WTC11 (cell line): ENCODE measurements at regions not wholly inside any gene's neighbourhood (a gene's known extent, or its start where the extent isn't known, plus 50 kb on each side); places are given as distances from the start of the nearest gene placed in this dataset.

ENCODE experiments used
- ATAC-seq: fragments of 200-7000 bp; cut with Tn5 transposase; 2 replicates; pipeline ENCODE4 v1.10.0; 2021; ENCODE audit warnings: mild to moderate bottlenecking, moderate library complexity
- CTCF ChIA-PET: fragments of 300-600 bp; sonication (Branson Sonifier 250); formaldehyde crosslinking; loops from one replicate; lab custom pipeline; 2021; ENCODE audit warnings: antibody characterized with exemption; lab: Charles Lee
- POLR2A ChIA-PET: fragments of 350-600 bp; sonication (Branson Sonifier 250); formaldehyde crosslinking; loops from one replicate; lab custom pipeline; 2021; ENCODE audit warnings: antibody characterized with exemption; lab: Charles Lee
- DNase-seq: peaks from one replicate; pipeline ENCODE4 v3.0.0; 2021; ENCODE audit warnings: low spot score
- H3K27ac Mint-ChIP-seq: 2 replicates; pipeline ENCODE4 v1.8.0; 2021; ENCODE audit warnings: mixed read lengths
- H3K27me3 Mint-ChIP-seq: 2 replicates; pipeline ENCODE4 v1.8.0; 2021; ENCODE audit warnings: low read depth, mild to moderate bottlenecking, moderate library complexity, mixed read lengths
- H3K36me3 Mint-ChIP-seq: 2 replicates; pipeline ENCODE4 v1.8.0; 2021; ENCODE audit warnings: mixed read lengths
- H3K4me1 Mint-ChIP-seq: 2 replicates; pipeline ENCODE4 v1.8.0; 2022; ENCODE audit warnings: mixed read lengths
- H3K4me3 Mint-ChIP-seq: 2 replicates; pipeline ENCODE4 v1.8.0; 2021; ENCODE audit warnings: mild to moderate bottlenecking, moderate library complexity, mixed read lengths
- H3K9me3 Mint-ChIP-seq: 2 replicates; pipeline ENCODE4 v1.8.0; 2021; ENCODE audit warnings: mixed read lengths
- CDX4 ChIP-seq: fragments of 250-450 bp; sonication (Bioruptor Pico); IDR thresholded peaks from 2 replicates; pipeline ENCODE4 v1.9.0; 2021; ENCODE audit warnings: moderate library complexity, mild to moderate bottlenecking, inconsistent platforms, borderline replicate concordance
- CTCF ChIP-seq: fragments of 200-600 bp; IDR thresholded peaks from 2 replicates; pipeline ENCODE4 v1.8.0; 2022; ENCODE audit warnings: antibody characterized with exemption
- E2F4 ChIP-seq: sonication (generic); formaldehyde crosslinking; IDR thresholded peaks from 2 replicates; pipeline ENCODE4 v1.8.1; 2022; ENCODE audit warnings: low read depth, mild to moderate bottlenecking, moderate library complexity, missing genetic modification reagents, borderline replicate concordance
- IRF2 ChIP-seq: sonication (generic); formaldehyde crosslinking; IDR thresholded peaks from 2 replicates; pipeline ENCODE4 v1.8.0; 2022; ENCODE audit warnings: low read depth, missing genetic modification reagents, borderline replicate concordance
- JAZF1 ChIP-seq: fragments of 250-450 bp; sonication (Bioruptor Pico); IDR thresholded peaks from 2 replicates; pipeline ENCODE4 v1.9.0; 2021; ENCODE audit warnings: moderate library complexity, mild to moderate bottlenecking, inconsistent platforms
- JUN ChIP-seq: sonication (generic); formaldehyde crosslinking; IDR thresholded peaks from 2 replicates; pipeline ENCODE4 v1.8.0; 2023; ENCODE audit warnings: mild to moderate bottlenecking, missing genetic modification reagents
- SMAD3 ChIP-seq: sonication (generic); formaldehyde crosslinking; IDR thresholded peaks from 2 replicates; pipeline ENCODE4 v1.8.0; 2022; ENCODE audit warnings: missing genetic modification reagents, mild to moderate bottlenecking, borderline replicate concordance
- SMAD4 ChIP-seq: sonication (generic); formaldehyde crosslinking; IDR thresholded peaks from 2 replicates; pipeline ENCODE4 v1.8.0; 2022; ENCODE audit warnings: mild to moderate bottlenecking, missing genetic modification reagents
- SOX15 ChIP-seq: fragments of 250-450 bp; sonication (Bioruptor Pico); IDR thresholded peaks from 2 replicates; pipeline ENCODE4 v1.9.0; 2021; ENCODE audit warnings: mild to moderate bottlenecking
- TCF7 ChIP-seq: sonication (generic); formaldehyde crosslinking; IDR thresholded peaks from 2 replicates; pipeline ENCODE4 v1.8.0; 2022; ENCODE audit warnings: mild to moderate bottlenecking, low read depth, missing genetic modification reagents, moderate library complexity
- USF1 ChIP-seq: sonication (generic); formaldehyde crosslinking; IDR thresholded peaks from 2 replicates; pipeline ENCODE4 v1.8.0; 2022; ENCODE audit warnings: mild to moderate bottlenecking, missing genetic modification reagents
- ZNF281 ChIP-seq: sonication (generic); formaldehyde crosslinking; IDR thresholded peaks from 2 replicates; pipeline ENCODE4 v1.8.0; 2023; ENCODE audit warnings: mild to moderate bottlenecking, missing genetic modification reagents
- ZNF423 ChIP-seq: fragments of 250-450 bp; sonication (Bioruptor Pico); IDR thresholded peaks from 2 replicates; pipeline ENCODE4 v2.1.2; 2022; ENCODE audit warnings: mild to moderate bottlenecking, moderate library complexity
- ZNF425 ChIP-seq: fragments of 250-450 bp; sonication (Bioruptor Pico); conservative IDR thresholded peaks from 2 replicates; pipeline ENCODE4 v1.9.0; 2021; ENCODE audit warnings: mild to moderate bottlenecking
- TF ChIP-seq, protein P1 (sequence below): fragments of 250-450 bp; sonication (Bioruptor Pico); IDR thresholded peaks from 2 replicates; pipeline ENCODE4 v1.9.0; 2021; ENCODE audit warnings: mild to moderate bottlenecking
- TF ChIP-seq, protein P2 (sequence below): sonication (generic); formaldehyde crosslinking; conservative IDR thresholded peaks from 2 replicates; pipeline ENCODE4 v1.8.1; 2023; ENCODE audit warnings: mild to moderate bottlenecking, low read depth, missing genetic modification reagents, moderate library complexity
- TF ChIP-seq, protein P3 (sequence below): sonication (generic); formaldehyde crosslinking; IDR thresholded peaks from 2 replicates; pipeline ENCODE4 v1.8.1; 2023; ENCODE audit warnings: mild to moderate bottlenecking, missing genetic modification reagents, moderate library complexity

- Mint-ChIP-seq H3K36me3 (no peaks in the 10 kb centered on the region), H3K4me1 (peaks cover 11% of the 10 kb centered on the region), H3K9me3 (no peaks in the 10 kb centered on the region), H3K4me3 (no peak overlapping the region), H3K27ac (no peak overlapping the region), H3K27me3 (no peaks in the 10 kb centered on the region)
- POLR2A ChIA-PET = no interaction called here
- TF ChIP-seq, protein P1, sequence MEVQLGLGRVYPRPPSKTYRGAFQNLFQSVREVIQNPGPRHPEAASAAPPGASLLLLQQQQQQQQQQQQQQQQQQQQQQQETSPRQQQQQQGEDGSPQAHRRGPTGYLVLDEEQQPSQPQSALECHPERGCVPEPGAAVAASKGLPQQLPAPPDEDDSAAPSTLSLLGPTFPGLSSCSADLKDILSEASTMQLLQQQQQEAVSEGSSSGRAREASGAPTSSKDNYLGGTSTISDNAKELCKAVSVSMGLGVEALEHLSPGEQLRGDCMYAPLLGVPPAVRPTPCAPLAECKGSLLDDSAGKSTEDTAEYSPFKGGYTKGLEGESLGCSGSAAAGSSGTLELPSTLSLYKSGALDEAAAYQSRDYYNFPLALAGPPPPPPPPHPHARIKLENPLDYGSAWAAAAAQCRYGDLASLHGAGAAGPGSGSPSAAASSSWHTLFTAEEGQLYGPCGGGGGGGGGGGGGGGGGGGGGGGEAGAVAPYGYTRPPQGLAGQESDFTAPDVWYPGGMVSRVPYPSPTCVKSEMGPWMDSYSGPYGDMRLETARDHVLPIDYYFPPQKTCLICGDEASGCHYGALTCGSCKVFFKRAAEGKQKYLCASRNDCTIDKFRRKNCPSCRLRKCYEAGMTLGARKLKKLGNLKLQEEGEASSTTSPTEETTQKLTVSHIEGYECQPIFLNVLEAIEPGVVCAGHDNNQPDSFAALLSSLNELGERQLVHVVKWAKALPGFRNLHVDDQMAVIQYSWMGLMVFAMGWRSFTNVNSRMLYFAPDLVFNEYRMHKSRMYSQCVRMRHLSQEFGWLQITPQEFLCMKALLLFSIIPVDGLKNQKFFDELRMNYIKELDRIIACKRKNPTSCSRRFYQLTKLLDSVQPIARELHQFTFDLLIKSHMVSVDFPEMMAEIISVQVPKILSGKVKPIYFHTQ (CRISPR knock-in tag) = no peak
- TF ChIP-seq SMAD3 (no peak), JUN (CRISPR knock-in tag) (no peak), CTCF (no peak), SOX15 (CRISPR knock-in tag) (no peak), ZNF423 (CRISPR knock-in tag) (no peak), JAZF1 (CRISPR knock-in tag) (no peak), CDX4 (CRISPR knock-in tag) (no peak), ZNF425 (CRISPR knock-in tag) (no peak), SMAD4 (CRISPR knock-in tag) (no peak), USF1 (CRISPR knock-in tag) (no peak), ZNF281 (CRISPR knock-in tag) (no peak), E2F4 (CRISPR knock-in tag) (no peak), IRF2 (no peak), TCF7 (CRISPR knock-in tag) (no peak)
- TF ChIP-seq, protein P2, sequence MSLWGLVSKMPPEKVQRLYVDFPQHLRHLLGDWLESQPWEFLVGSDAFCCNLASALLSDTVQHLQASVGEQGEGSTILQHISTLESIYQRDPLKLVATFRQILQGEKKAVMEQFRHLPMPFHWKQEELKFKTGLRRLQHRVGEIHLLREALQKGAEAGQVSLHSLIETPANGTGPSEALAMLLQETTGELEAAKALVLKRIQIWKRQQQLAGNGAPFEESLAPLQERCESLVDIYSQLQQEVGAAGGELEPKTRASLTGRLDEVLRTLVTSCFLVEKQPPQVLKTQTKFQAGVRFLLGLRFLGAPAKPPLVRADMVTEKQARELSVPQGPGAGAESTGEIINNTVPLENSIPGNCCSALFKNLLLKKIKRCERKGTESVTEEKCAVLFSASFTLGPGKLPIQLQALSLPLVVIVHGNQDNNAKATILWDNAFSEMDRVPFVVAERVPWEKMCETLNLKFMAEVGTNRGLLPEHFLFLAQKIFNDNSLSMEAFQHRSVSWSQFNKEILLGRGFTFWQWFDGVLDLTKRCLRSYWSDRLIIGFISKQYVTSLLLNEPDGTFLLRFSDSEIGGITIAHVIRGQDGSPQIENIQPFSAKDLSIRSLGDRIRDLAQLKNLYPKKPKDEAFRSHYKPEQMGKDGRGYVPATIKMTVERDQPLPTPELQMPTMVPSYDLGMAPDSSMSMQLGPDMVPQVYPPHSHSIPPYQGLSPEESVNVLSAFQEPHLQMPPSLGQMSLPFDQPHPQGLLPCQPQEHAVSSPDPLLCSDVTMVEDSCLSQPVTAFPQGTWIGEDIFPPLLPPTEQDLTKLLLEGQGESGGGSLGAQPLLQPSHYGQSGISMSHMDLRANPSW (CRISPR knock-in tag) = no peak
- TF ChIP-seq, protein P3, sequence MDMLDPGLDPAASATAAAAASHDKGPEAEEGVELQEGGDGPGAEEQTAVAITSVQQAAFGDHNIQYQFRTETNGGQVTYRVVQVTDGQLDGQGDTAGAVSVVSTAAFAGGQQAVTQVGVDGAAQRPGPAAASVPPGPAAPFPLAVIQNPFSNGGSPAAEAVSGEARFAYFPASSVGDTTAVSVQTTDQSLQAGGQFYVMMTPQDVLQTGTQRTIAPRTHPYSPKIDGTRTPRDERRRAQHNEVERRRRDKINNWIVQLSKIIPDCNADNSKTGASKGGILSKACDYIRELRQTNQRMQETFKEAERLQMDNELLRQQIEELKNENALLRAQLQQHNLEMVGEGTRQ = no peak
- DNase-seq = no peak
- CTCF ChIA-PET = no interaction called here
- no peak for ATAC-seq
Measured at GRCh38 chr2:144032566-144032965, 487.4 kb downstream of the ZEB2 start.
